Cardiac septum (tissue), 1 donor: ENCODE measurements at regions not wholly inside any gene's neighbourhood (a gene's known extent, or its start where the extent isn't known, plus 50 kb on each side); places are given as distances from the start of the nearest gene placed in this dataset.

Experiments used
- DNase-seq: peaks from one replicate; pipeline ENCODE4 v3.0.0-alpha.2; 2020; ENCODE audit warnings: low spot score
- intact Hi-C: fragments of 100-400 bp; cut with DNase I; formaldehyde crosslinking; loops from one replicate; pipeline ENCODE4 v1.14.0; 2022
- donor health status: DM: no; HTN: no; CAD: no.

- intact Hi-C loops, result no loop called here
- DNase-seq, result no peak
Measured at GRCh38 chr1:229213797-229214196, 57.1 kb upstream of the RAB4A start.

- intact Hi-C loops, result no loop called here
- DNase-seq, result no peak
Measured at GRCh38 chr1:229217716-229218115, 53.2 kb upstream of the RAB4A start.

- intact Hi-C loops, result no loop called here
Measured at GRCh38 chr1:229218612-229219025, 52.3 kb upstream of the RAB4A start.

GRCh38 chr1:229220163-229220846, 50.6 kb upstream of the RAB4A start:
- no peak for DNase-seq
- intact Hi-C loops, result no loop called here

More at GRCh38 chr1:229218612-229219025, 52.3 kb upstream of the RAB4A start:
- no peak for DNase-seq

GRCh38 chr1:229221106-229222019, 49.5 kb upstream of the RAB4A start:
- no peak for DNase-seq
- intact Hi-C loops, result no loop called here
